ENCODE measurements at regions not wholly inside any gene's neighbourhood (a gene's known extent, or its start where the extent isn't known, plus 50 kb on each side); places are given as distances from the start of the nearest gene placed in this dataset.

DNA sequence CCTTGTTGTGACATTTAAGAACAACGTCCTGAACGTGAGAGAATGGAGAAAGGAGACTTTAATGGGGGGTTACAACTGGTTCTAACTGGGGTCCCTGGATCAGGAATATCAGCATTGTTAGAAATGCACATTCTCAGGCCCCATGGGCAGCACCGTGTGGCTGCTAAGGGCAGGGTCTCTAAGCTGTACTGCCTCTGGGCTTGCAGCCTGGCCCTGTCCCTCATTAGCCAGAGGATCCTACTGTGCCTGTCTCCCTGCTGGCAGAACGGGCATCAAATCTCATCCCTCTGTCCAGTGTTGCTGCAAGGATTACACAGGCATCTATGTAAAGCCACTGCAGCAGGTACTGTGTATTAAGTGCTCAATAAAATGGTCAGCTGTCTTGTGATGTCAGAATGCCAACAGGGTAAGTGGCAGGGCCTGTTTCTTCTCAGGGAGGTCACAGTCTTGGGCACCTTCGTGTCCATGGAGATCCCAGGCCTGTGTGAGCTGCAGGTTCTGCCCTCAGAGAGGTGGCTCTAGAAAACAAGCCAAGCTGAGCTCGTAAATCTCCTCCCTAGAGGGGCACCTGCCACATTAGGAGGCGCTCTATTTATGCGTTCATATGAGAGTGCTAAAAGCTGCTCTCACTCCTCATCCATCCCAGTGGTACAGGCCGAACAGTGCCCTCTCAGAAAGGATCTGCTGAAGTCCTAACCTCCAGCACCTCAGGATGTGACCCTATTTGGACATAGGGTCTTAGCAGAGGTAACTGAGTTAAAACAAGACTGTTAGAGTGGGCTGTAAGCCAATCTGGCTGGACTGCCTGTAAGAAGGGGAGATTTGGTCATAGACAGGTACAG lies 210.5 kb downstream of the GADD45G start:
- no peak for DNase-seq

DNA sequence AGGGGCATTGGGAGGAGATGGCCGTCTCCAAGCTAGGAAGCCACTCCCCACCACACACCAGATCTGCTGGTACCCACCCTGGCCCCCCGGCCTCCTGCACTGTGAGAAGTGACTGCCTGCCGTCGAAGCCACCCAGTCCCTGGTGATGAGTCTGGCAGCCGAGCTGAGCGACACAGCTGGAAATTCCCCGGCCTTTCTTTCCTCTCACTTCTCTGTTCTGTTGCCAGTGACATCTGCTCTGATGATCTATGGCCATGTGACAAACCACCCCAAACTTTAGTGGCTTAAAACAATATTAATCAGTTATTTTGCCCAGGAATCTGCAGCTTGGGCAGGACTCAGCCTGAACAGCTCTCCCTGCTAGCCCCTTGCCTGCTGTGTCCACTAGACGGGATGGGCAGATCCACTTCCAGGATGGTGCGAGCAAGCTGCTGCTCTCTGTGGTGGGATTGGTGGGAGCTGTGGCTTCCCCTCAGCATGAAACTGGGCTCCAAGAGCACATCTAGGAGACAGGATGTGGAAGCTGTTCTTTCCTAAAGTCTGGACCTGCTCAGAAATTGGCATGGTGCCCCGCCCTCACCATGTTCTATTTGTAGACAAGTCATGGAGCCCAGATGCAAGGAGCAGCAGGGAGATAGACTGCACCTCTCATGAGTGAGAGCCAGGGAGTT lies 211.2 kb downstream of the GADD45G start:
- DNase-seq: no peak

DNA sequence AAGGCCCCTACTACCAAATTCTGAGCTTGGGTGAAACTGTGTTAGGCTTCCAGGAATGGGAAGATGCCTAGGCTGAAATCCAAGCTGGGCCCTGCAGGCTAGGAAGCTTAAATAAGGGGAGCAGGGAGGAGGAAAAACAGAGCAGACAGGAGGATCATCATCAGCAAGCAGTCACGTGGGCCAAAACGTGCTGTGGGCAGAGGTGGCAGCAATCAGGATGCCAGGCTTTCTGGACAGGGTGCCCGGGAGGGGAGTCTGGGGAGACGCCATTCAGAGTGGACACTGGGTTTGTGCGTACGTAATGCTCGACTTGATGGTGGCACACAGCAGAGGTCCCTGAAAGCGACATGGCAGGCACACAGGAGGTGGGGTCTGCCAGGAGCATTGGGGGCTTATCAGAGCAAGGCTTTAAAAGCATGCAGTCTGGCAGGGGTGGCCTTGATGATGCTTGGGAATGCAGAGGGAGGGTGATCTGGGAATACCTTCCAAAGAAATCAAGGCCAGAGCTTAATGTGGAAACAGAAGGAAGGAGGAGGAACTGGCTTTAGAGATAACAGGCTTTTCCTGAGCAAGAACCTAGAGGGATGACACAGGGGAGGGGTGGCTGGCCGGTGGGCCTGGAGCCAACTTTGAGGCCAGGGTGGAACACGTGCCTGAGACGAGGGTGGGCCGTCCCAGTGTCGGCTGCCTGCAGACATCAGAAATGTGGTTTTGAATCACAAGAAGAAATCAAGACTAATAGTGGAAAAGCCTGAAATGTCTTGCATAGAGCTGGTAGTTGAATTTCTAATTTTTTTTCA lies 212.5 kb downstream of the GADD45G start:
- no peak for DNase-seq

DNA sequence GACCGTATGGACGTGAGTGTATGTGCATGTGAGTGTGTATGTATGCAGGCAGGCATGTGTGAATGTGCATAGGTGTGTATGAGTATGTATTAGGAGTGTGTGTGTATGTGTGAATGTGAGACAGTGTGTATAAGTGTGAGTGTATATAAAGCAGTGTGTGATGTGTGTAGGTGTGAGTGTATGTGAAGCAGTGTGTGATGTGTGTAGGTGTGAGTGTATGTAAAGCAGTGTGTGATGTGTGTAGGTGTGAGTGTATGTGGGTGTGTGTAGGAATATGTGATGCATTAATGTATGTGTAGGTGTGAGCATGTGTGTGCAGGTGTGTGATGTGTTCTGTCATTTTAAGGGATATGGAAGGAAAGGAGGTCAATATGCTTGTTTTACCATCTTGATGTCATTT lies 215.5 kb downstream of the GADD45G start:
- no peak for DNase-seq

DNA sequence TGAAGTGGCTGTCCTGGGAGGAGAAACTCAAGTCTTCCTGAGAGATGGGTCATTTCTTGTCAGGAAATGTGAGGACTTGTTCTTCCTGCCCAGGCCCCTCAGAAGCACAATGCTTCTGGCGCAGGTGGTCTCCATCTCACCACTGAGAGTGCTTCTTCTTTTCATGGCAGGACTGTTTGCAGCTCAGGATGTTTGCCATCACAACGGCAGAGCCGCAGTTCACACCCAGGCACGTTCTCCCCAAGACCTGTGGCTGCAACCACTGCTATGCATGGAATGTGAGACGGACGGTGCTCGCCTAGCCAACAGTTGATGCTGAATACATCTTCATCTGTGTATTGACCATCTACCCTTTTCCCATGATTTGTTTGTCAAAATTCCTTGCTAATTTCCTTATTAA lies 216.3 kb downstream of the GADD45G start:
- DNase-seq: no peak

DNA sequence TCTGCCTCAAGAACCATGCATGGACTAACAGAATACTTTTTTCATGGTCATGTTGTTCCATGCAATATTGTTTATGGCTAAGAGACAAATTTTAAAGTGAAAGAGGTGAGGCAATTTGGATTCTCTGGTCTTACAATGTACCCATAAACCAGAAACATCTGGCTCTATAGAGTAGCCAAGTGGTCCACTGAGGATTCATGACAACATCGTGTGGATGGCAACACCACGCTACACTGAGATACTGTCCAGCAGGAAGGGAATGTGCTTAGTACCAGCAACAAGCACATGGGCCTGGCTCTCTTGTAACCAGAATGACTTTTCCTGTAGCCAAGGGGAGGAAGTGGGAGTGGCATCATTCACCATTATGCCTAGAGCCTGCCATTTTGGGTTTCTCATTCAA lies 218.2 kb downstream of the GADD45G start:
- no peak for DNase-seq

DNA sequence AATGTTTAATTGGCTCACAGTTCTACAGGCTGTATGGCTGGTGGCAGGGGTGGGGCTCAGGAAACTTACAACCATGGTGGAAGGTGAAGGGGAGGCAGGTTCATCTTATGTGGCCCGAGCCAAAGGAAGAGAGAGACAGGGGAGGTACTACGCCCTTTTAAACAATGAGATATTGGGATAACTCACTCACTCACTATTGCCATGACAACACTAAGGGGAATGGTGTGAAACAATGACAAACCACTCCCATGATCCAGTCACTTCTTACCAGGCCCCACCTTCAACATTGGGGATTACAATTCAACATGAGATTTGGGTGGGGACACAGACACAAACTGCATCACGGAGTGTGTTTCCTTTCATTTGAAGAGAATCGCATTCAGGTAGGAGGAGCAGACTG lies 220.9 kb downstream of the GADD45G start:
- DNase-seq: no peak

DNA sequence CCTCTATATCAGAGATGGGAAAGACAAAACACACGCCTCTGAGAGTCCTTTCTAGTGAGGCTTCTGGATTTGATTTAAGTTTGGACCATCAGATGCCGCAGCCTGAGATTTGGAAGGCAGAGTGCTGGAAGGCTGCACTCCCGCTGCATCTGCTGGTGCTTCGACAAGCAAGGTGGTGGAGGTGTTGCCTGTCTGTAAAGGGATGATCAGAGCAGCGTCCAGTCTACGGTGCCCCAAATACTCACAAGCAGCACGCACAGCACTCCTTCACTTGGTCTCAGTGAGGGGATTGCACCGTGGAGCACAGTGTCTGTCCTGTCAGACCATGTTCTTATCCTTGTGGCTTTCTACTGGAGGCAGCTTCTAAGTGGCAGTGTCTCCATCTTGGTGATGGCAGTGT lies 221.4 kb downstream of the GADD45G start:
- no peak for DNase-seq

DNA sequence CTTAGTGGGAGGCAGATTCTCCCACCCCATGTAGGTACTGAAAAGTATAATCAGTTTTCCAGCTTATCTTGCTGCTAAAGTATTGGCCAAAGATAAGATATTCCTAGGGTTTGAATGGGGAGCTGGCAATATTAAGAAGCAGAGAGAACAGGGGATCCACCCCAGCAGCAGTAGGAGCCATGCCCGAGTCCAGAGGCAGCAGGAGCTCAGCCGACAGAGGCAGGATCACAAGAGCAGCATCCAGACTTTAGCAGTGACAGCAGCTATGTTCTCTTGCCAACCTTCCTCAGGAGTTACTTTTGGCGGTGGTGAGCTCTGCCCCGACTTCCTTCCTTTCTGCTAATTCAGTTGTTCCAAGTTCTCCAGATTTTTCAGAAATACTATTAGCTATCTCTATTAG lies 224.5 kb downstream of the GADD45G start:
- no peak for DNase-seq

DNA sequence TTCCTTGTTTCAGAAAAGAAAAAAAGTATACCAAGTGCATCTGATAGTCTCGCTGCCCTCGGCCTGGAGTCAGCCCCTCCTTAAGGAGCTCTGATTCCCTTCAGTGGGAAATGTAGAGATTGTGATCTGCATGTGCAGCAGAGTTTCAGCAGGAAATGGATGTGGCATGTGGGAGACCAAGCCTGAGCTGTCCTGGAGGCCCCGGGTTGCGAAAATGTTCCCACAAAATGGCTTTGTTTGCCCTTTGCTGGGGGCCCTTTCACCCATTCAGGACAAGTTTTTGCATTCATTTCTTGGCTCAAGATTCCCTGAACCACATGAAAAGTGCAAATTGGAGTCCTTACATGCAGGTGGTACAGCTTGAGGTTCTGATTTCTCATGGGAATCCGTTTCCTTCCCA lies 230.9 kb downstream of the GADD45G start:
- no peak for DNase-seq

DNA sequence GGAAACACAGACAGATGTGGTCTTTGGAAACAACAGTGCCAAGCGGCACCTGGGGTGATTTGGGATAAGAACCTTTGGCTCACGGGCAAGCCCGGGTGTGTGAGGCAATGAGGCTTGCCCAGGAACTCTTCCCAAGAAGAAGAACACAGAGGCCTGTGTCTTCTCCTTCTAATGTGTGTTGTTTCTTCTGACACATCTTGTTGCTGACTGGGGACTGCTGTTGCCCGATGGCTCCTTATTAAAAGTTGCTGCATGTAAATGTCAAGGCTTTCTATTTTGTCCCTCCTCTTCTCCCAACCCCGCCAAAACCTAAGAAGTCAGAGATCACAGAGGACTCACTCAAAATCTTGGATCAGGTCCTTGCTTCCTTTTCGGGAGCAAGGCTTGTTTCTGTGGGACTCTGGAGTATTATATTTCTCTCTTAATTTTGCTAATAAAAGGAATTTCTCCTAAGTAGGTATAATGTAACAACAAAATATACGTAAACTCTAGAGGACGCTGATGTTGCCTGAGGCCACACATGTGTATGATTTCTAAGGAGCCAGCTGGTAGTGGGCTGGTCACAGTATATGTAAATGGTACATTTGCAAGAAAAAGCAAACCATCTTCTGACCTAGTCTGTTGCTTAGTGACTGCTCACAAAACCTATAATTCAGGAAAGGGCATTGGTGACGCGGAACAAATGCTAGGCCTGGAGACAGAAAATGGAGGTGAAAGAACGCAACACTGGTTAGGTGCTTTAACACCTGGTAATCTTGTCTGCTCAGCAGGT lies 232.5 kb downstream of the GADD45G start:
- no peak for DNase-seq

DNA sequence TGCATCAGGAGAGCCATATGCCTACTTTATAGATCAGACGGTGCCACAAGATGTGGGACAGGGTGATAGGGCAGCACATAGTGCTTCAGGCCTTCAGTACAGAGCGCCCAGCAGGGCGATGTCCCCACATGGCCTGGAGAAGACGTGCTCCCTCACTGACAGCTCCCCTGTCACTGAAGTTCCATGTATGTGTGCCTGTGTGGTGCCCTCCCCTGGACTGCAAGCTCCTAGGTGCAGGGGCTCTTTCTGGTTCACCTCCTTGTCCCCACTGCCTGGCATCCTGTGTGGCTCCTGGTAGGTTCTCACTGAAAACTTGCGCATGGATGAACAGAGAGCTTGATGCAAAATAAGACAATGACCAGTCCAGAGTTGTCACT lies 233.1 kb downstream of the GADD45G start:
- DNase-seq: no peak

DNA sequence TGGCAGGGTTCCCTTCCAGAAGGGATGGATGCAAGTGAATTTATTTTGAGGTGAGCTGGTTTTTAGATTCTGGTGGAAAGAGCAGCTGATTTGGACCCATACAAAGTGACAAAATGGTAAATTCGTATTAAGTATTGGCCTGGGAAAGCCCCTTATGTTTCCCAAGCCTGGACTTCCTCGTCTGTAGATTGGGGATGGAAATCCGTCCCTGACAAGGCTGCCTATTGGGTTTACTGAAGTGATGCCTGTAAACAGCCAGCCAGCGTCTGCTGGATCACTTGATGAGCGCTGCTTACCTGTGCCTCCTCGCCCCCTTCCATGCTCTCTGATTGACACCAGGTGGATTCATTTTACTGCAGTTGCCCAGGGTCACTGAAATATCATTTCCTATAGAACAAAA lies 233.8 kb downstream of the GADD45G start:
- no peak for DNase-seq

DNA sequence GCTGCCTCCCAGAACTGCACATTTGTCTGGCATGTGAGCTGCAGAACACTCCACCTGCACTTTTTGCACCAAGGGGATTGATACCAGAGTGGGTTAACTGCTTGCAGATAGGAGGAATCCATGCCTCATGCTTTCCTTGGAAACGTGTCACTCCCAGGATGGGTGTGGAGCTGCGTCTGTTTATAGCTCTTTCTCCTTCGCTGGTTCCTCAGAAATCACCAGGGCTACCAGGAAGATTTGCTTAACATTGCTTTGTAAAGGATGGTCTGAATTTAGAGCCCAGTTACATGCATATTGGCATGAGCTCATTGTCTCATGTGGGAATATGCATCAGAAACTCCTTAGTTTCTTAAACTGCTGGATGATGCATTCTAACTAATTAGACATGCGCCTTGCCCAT lies 234.6 kb downstream of the GADD45G start:
- no peak for DNase-seq

DNA sequence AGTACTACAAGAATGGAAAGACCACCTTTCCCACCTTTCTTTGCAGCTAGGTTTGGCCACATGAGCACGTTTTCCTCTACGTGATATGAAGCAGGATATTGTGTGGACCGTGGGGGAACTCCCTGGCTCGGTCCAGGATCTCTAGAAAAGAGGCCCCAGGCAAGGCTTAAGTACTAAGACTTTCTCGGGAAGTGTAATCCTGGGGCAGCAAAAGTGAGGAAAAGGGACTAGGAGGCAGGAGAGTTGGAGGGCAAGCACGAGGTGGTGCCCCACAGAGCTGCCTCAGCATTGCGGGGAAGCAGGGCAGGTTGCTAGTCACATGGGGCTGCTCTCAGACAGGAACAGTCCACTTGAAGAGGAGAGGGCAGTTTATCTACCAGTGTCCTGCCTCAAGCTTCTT lies 235.1 kb downstream of the GADD45G start:
- DNase-seq: no peak

DNA sequence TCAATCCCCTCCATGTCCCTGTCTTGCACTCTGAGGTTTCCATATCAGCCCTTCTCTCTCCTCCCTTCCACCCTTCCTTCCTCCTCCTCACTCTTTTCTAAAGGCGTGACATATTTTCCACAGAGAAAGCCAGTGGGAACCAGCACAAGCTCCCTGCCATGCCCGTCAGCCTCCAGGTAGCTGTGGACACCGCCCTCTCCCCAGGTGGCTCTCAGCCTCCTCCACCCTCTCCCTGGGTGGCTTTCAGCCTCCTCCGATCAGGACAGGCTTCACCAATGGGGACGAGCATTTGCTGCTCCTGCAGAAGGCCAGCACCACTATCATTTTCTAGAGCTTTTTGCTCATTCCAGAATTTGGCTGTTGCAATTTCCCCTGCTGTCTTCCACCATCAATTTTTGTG lies 236.6 kb downstream of the GADD45G start:
- no peak for DNase-seq

DNA sequence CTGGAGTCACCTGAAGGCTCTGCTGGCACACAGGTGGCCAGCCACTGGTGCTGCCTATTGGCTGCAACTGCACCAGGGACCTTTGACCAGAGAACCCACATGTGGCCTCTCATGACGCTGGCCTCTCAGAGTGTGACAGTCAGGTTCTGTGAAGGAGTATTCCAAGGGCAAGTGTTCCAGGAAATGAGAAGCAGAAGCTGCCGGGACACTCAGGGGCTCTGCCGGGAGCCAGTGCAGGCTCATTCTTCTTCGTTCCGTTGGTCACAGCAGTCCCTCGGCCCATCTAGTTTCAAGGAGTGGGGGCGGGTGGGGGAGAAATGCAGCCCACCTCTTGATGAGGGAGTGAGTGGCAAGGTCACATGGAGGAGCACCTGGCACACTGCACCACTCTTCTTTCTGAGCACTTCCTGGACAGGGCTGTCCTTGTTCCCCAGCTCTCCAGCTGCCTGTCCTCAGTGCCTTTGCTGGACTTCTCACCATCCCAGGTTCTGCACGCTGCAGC lies 237.5 kb downstream of the GADD45G start:
- no peak for DNase-seq

DNA sequence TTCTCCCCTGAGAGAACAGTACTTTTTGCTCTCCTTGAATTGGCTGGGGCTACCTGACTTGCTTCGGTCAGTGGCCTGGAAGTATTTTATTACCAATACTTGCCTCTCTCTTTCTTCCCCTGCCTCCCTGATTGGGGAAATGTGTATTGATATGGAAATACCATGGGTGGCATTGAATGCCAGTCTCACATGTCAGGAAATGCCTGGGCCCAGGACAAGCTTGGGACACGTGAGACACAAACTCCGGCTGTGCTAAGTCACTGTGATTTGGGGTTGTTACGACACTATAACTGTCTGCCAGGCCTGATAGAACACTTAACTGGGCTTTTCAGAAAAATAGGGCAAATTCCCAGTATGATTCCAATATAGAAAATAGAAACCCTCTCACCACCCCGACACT lies 238.3 kb downstream of the GADD45G start:
- DNase-seq: no peak

DNA sequence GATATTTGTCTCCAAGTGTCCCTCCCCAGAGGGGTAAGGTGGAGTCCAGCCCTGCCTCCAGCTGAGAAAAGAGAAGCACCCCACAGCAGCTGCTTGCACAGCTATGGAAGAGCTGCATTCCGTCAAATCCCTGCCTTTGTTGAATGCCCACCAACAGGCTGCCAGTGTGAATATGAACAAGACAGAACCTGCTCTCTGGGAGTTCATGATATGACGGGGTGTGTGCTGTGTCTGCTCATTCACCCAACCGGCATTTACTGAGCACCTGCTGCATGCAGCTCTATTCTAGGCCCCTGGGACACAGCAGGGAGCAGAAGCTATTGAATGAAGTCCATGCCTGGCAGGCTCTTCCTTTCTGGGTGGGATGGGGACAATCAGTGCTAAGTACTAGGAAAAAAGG lies 238.8 kb downstream of the GADD45G start:
- no peak for DNase-seq

DNA sequence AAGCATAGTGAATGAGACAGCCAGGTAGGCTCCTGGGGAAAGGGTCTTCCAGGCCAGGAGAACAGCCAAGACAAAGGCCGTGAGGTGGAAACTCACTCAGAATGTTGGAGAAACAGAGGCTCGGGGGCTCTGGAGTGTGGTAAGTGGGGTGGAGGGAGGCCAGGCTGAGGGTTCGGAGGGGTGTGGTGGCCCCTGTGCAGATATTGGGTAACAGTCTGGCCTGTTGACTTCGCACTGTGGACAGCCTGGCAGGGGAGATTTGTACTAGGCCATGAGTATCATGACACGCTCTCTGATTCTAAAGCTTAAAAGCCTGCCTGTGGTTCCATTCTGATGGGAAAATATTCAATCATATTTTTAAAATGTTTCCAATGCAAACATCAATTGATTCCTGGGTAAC lies 239.3 kb downstream of the GADD45G start:
- no peak for DNase-seq

DNA sequence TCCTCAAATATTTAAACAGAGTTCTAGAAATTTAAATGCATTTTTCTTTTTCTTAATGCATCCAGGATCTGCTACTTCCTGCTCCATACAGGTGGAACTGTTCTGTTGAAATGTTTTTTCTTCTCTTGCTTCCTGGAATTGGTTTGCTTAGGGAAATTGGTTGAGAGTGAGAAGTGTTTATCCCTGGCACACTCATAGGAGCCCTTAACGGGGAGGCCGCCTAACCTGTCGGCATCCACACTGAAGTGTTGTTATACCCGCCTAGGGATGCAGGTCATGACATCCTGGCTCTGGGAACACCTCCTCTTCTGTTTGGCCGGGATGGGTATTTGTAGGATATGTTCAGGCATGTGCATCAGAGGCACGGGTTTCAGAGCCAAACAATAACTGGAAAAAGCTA lies 239.7 kb downstream of the GADD45G start:
- DNase-seq: no peak

DNA sequence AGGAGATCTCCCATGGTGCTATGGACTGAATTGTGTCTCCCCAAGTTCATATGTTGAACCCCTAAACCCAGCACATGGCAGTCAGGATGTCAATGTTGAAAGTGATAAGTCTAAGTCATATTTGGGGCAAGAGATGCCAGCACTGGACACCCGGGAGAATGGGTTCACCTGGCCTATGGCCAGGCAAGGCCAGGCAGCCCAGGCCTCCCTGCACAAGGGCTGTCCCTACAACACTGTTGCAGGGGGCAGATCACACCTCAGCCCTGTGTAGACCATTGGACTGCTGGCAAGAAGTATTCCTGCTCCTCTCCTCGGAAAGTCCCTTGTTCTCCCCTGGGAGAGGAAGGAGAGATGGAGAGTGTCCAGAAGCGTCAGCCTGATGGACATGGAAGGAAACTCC lies 240.5 kb downstream of the GADD45G start:
- DNase-seq: no peak

DNA sequence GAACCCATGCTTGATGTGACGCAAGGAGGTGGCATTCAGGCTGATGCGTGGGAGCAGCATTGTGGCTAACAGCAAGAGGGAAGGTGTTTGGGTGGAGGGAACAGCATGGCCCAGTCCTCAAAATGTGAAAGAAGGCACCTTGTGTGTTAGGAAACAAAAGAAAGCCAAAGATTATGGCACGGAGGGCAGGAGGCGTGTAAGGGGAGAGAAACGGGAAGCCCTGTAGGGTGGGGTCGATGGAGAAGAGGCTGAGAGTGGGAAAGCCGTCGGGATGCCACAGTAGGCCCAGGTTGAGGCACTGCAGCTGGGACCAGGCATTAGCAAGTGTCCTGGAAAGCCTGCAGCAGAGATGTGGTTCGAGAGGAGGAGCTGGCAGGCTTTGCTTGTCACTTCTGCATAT lies 241.1 kb downstream of the GADD45G start:
- DNase-seq: no peak
